Mesenchymal stem cell (in vitro differentiated cells and primary cell): ENCODE measurements at regions not wholly inside any gene's neighbourhood (a gene's known extent, or its start where the extent isn't known, plus 50 kb on each side); places are given as distances from the start of the nearest gene placed in this dataset.

Source experiments
- DNase-seq: peaks from one replicate; pipeline ENCODE4 v3.0.0-alpha.2; 2013
- H2AFZ ChIP-seq: one replicate; pipeline ENCODE4 v1.6.1; 2013; ENCODE audit warnings: low read depth, mild to moderate bottlenecking, control low read depth, inconsistent platforms, low read length, moderate library complexity
- H2AK5ac ChIP-seq: 2 replicates; pipeline ENCODE4 v1.6.1; 2013; ENCODE audit warnings: low read length, moderate library complexity, mild to moderate bottlenecking, inconsistent platforms; ENCODE audit not compliant: severe bottlenecking
- H2BK120ac ChIP-seq: one replicate; pipeline ENCODE4 v1.6.1; 2013; ENCODE audit warnings: low read depth, mild to moderate bottlenecking, inconsistent platforms, low read length, moderate library complexity
- H2BK12ac ChIP-seq, 2 experiments: one replicate each; pipeline ENCODE4 v1.6.1; 2013; ENCODE audit warnings: inconsistent platforms in 2 of 2, low read length in 2 of 2, mild to moderate bottlenecking in 2 of 2, moderate library complexity in 2 of 2, control low read depth in 1 of 2
- H2BK15ac ChIP-seq: one replicate; pipeline ENCODE4 v1.6.1; 2013; ENCODE audit warnings: mild to moderate bottlenecking, low read depth, inconsistent platforms; ENCODE audit not compliant: poor library complexity, severe bottlenecking
- H2BK5ac ChIP-seq: 2 replicates; pipeline ENCODE4 v1.6.1; 2013; ENCODE audit warnings: low read depth, mild to moderate bottlenecking, low read length, control low read depth, inconsistent platforms; ENCODE audit not compliant: poor library complexity, severe bottlenecking
- H3K14ac ChIP-seq, 2 experiments: one replicate each; pipeline ENCODE4 v1.6.1; 2013; ENCODE audit warnings: inconsistent platforms in 2 of 2, low read length in 2 of 2, control low read depth in 1 of 2, mild to moderate bottlenecking in 1 of 2, moderate library complexity in 1 of 2
- H3K18ac ChIP-seq, 2 experiments: one replicate each; pipeline ENCODE4 v1.6.1; 2013; ENCODE audit warnings: inconsistent platforms in 2 of 2, low read length in 2 of 2, control low read depth in 1 of 2, low read depth in 1 of 2, mild to moderate bottlenecking in 1 of 2
- H3K23ac ChIP-seq, 2 experiments: one replicate each; pipeline ENCODE4 v1.6.1; 2013; ENCODE audit warnings: inconsistent platforms in 2 of 2, low read length in 2 of 2, mild to moderate bottlenecking in 2 of 2, moderate library complexity in 2 of 2, control low read depth in 1 of 2
- H3K27ac ChIP-seq: 2 replicates; pipeline ENCODE4 v1.5.1; 2013; ENCODE audit warnings: mild to moderate bottlenecking, moderate library complexity, low read length, control low read depth, inconsistent platforms; ENCODE audit not compliant: poor library complexity, severe bottlenecking
- H3K27me3 ChIP-seq, 2 experiments: 2 replicates each; pipeline versions ENCODE4 v1.6.1 to v1.7.0; 2013; ENCODE audit warnings: low read length in 2 of 2, mild to moderate bottlenecking in 2 of 2, moderate library complexity in 2 of 2, control low read depth in 1 of 2, inconsistent platforms in 1 of 2; ENCODE audit not compliant: control insufficient read depth in 1 of 2, insufficient read depth in 1 of 2
- H3K36me3 ChIP-seq, 2 experiments: 2 replicates each; pipeline versions ENCODE4 v1.6.1 to v1.7.0; 2013; ENCODE audit warnings: low read length in 2 of 2, control low read depth in 1 of 2, inconsistent platforms in 1 of 2, low read depth in 1 of 2, mild to moderate bottlenecking in 1 of 2; ENCODE audit not compliant: insufficient read depth in 2 of 2, control insufficient read depth in 1 of 2
- H3K4ac ChIP-seq, 2 experiments: one replicate each; pipeline ENCODE4 v1.6.1; 2013; ENCODE audit warnings: inconsistent platforms in 2 of 2, low read length in 2 of 2, mild to moderate bottlenecking in 2 of 2, moderate library complexity in 2 of 2, control low read depth in 1 of 2, low read depth in 1 of 2
- H3K4me1 ChIP-seq: 2 replicates; pipeline ENCODE4 v1.6.1; 2013; ENCODE audit warnings: low read depth, low read length, control low read depth; ENCODE audit not compliant: control insufficient read depth, insufficient read depth
- H3K4me2 ChIP-seq: 2 replicates; pipeline ENCODE4 v1.6.1; 2013; ENCODE audit warnings: low read length, mild to moderate bottlenecking, inconsistent platforms; ENCODE audit not compliant: poor library complexity, severe bottlenecking
- H3K4me3 ChIP-seq, 2 experiments: 2 replicates each; pipeline versions ENCODE4 v1.5.1 to v1.7.0; 2013; ENCODE audit warnings: low read length in 2 of 2, mild to moderate bottlenecking in 2 of 2, control low read depth in 1 of 2, low read depth in 1 of 2; ENCODE audit not compliant: insufficient read depth in 1 of 2
- H3K79me1 ChIP-seq: replicated peaks from 2 replicates; pipeline ENCODE4 v1.6.1; 2013; ENCODE audit warnings: mild to moderate bottlenecking, control low read depth, low read length, inconsistent platforms; ENCODE audit not compliant: poor library complexity, severe bottlenecking
- H3K9ac ChIP-seq: 2 replicates; pipeline ENCODE4 v1.7.0; 2013; ENCODE audit warnings: mild to moderate bottlenecking, low read length, moderate library complexity
- H3K9me3 ChIP-seq: 2 replicates; pipeline ENCODE4 v1.7.0; 2013; ENCODE audit warnings: mild to moderate bottlenecking, low read length; ENCODE audit not compliant: control insufficient read depth
- H4K8ac ChIP-seq: one replicate; pipeline ENCODE4 v1.6.1; 2013; ENCODE audit warnings: inconsistent platforms, mild to moderate bottlenecking, low read length, moderate library complexity
- H4K91ac ChIP-seq: one replicate; pipeline ENCODE4 v1.6.1; 2013; ENCODE audit warnings: mild to moderate bottlenecking, low read length, inconsistent platforms
- WGBS: methylation state at CpG from one replicate; pipeline ENCODE4 v1.1.7; 2013; ENCODE audit warnings: mixed read lengths; 5-methylcytosine and 5-hydroxymethylcytosine counted together

DNA sequence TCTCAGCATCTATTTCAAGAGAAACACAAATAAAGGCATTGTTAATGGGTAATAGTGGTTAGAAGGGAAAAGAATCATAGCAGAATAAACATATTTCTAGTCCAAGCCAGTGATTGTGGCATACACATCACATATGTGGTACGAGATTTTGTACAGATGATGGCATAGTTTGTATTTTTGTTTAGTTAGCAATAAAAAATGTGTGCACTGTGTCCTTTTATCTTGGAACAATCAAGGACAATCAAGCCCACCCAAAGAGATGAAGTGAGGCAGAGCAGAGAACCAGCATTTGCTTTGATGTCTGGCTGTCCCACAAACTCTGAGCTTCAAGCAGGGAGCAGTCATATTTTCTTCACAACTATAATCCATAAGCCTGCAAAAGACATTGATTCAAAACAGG is 256.5 kb upstream of the CHD6 start:
- WGBS = 58% methylated on average over 1 of the region's 1 CpG

GRCh38 chr20:41872930-41873329 is 254.8 kb upstream of the CHD6 start:
- Histone ChIP-seq H2BK5ac (no peak overlapping the region), H4K91ac (no peak overlapping the region), H3K36me3 (no peaks in the 10 kb centered on the region), H3K23ac (no peak overlapping the region), H2BK120ac (no peak overlapping the region), H3K9me3 (peaks cover 12% of the 10 kb centered on the region), H3K14ac (no peak overlapping the region), H3K4me1 (no peaks in the 10 kb centered on the region), H2BK12ac (no peak overlapping the region), H3K9ac (no peak overlapping the region), H2AK5ac (no peak overlapping the region), H3K4me3 (no peak overlapping the region), H3K79me1 (no peaks in the 10 kb centered on the region), H3K27ac (no peak overlapping the region), H3K18ac (no peak overlapping the region), H3K27me3 (no peaks in the 10 kb centered on the region), H4K8ac (no peak overlapping the region), H3K4ac (no peak overlapping the region), H3K4me2 (no peak overlapping the region), H2BK15ac (no peak overlapping the region), H2AFZ (no peak overlapping the region)
- no peak for DNase-seq
- WGBS = 80% methylated on average over 3 of the region's 4 CpGs

More for the DNA sequence above, 256.5 kb upstream of the CHD6 start:
- Histone ChIP-seq H3K4me2 (no peak overlapping the region), H3K14ac (no peak overlapping the region), H3K18ac (no peak overlapping the region), H3K4me3 (no peak overlapping the region), H4K8ac (no peak overlapping the region), H3K9me3 (peaks cover 8% of the 10 kb centered on the region), H2BK5ac (no peak overlapping the region), H3K27ac (no peak overlapping the region), H3K4ac (no peak overlapping the region), H3K79me1 (no peaks in the 10 kb centered on the region), H2BK15ac (no peak overlapping the region), H2BK12ac (no peak overlapping the region), H3K23ac (no peak overlapping the region), H3K36me3 (no peaks in the 10 kb centered on the region), H2AK5ac (no peak overlapping the region), H4K91ac (no peak overlapping the region), H3K9ac (no peak overlapping the region), H3K4me1 (no peaks in the 10 kb centered on the region), H2BK120ac (no peak overlapping the region), H2AFZ (no peak overlapping the region), H3K27me3 (no peaks in the 10 kb centered on the region)
- DNase-seq = no peak

GRCh38 chr20:41870869-41871462 is 252.8 kb upstream of the CHD6 start:
- H4K91ac ChIP-seq = no peak overlapping the region
- no peak overlapping the region for H2AK5ac ChIP-seq
- H3K23ac ChIP-seq = no peak overlapping the region
- no peak overlapping the region for H2BK120ac ChIP-seq
- peaks cover 12% of the 10 kb centered on the region for H3K9me3 ChIP-seq
- no peak overlapping the region for H3K4me3 ChIP-seq
- no peak overlapping the region for H3K18ac ChIP-seq
- H3K14ac ChIP-seq = no peak overlapping the region
- H3K4ac ChIP-seq = no peak overlapping the region
- H3K36me3 ChIP-seq = no peaks in the 10 kb centered on the region
- no peak overlapping the region for H2AFZ ChIP-seq
- WGBS = 46% methylated on average over 3 of the region's 3 CpGs
- no peak overlapping the region for H2BK5ac ChIP-seq
- H4K8ac ChIP-seq = no peak overlapping the region
- no peaks in the 10 kb centered on the region for H3K79me1 ChIP-seq
- no peak overlapping the region for H2BK12ac ChIP-seq
- H3K4me2 ChIP-seq = no peak overlapping the region
- DNase-seq = no peak
- H3K27me3 ChIP-seq = no peaks in the 10 kb centered on the region
- no peaks in the 10 kb centered on the region for H3K4me1 ChIP-seq
- H2BK15ac ChIP-seq = no peak overlapping the region
- H3K9ac ChIP-seq = no peak overlapping the region
- H3K27ac ChIP-seq = no peak overlapping the region

DNA sequence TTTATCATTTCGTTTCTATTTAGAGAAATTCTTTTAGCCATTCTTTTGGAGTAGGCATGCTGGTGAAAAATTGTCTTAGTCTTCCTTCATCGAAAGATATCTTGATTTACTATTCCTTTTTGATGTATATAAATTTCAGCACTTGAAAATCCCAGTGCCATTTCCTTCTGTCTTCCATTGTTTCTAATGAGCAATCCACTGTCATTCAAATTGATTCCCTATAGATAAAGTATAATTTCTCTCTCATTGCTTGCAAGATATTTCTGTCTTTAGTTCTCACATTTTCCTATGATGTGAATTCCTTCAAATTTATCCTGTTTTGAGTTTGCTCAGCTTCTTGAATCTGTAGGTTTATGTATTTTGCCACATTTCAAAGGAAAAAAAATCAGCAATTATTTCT is 251.1 kb upstream of the CHD6 start:
- Histone ChIP-seq H3K9ac (no peak overlapping the region), H3K27ac (no peak overlapping the region), H3K27me3 (no peaks in the 10 kb centered on the region), H2AFZ (no peak overlapping the region), H4K91ac (no peak overlapping the region), H2BK5ac (no peak overlapping the region), H3K4ac (no peak overlapping the region), H4K8ac (no peak overlapping the region), H3K23ac (no peak overlapping the region), H3K18ac (no peak overlapping the region), H2BK12ac (no peak overlapping the region), H3K36me3 (no peaks in the 10 kb centered on the region), H2AK5ac (no peak overlapping the region), H3K4me1 (no peaks in the 10 kb centered on the region), H2BK15ac (no peak overlapping the region), H3K4me3 (no peak overlapping the region), H3K14ac (no peak overlapping the region), H3K4me2 (no peak overlapping the region), H2BK120ac (no peak overlapping the region), H3K9me3 (peaks cover 12% of the 10 kb centered on the region), H3K79me1 (no peaks in the 10 kb centered on the region)
- no CpG with 5 or more reads among the region's 2 CpGs for WGBS
- DNase-seq = no peak
